WERI-Rb-1 (cell line): ENCODE measurements at regions not wholly inside any gene's neighbourhood (a gene's known extent, or its start where the extent isn't known, plus 50 kb on each side); places are given as distances from the start of the nearest gene placed in this dataset.

Experiments used
- DNase-seq: peaks from one replicate; pipeline ENCODE4 v3.0.0-alpha.2; 2020
- H3K27ac ChIP-seq: fragments of 250-450 bp; sonication (Bioruptor Pico); 2 replicates; pipeline ENCODE4 v1.5.1; 2020; ENCODE audit warnings: mild to moderate bottlenecking, moderate library complexity
- H3K27me3 ChIP-seq: fragments of 250-450 bp; sonication (Bioruptor Pico); 2 replicates; pipeline ENCODE4 v1.5.1; 2021; ENCODE audit warnings: mild to moderate bottlenecking, low read depth, moderate library complexity; ENCODE audit not compliant: insufficient read depth, severe bottlenecking
- H3K36me3 ChIP-seq: fragments of 250-450 bp; sonication (Bioruptor Pico); 2 replicates; pipeline ENCODE4 v1.5.1; 2020; ENCODE audit warnings: mild to moderate bottlenecking, moderate library complexity
- H3K4me3 ChIP-seq: 2 replicates; pipeline ENCODE4 v1.5.1; 2011; ENCODE audit warnings: low read depth, mild to moderate bottlenecking, control low read depth, low read length
- H3K9me3 ChIP-seq: fragments of 250-450 bp; sonication (Bioruptor Pico); 2 replicates; pipeline ENCODE4 v1.5.1; 2021; ENCODE audit warnings: mild to moderate bottlenecking, moderate library complexity; ENCODE audit not compliant: severe bottlenecking
- TF ChIP-seq, protein P1 (sequence below): IDR thresholded peaks from 2 replicates; pipeline ENCODE4 v1.5.1; 2011; ENCODE audit warnings: low read depth, mild to moderate bottlenecking, control low read depth, inconsistent platforms, low read length

DNA sequence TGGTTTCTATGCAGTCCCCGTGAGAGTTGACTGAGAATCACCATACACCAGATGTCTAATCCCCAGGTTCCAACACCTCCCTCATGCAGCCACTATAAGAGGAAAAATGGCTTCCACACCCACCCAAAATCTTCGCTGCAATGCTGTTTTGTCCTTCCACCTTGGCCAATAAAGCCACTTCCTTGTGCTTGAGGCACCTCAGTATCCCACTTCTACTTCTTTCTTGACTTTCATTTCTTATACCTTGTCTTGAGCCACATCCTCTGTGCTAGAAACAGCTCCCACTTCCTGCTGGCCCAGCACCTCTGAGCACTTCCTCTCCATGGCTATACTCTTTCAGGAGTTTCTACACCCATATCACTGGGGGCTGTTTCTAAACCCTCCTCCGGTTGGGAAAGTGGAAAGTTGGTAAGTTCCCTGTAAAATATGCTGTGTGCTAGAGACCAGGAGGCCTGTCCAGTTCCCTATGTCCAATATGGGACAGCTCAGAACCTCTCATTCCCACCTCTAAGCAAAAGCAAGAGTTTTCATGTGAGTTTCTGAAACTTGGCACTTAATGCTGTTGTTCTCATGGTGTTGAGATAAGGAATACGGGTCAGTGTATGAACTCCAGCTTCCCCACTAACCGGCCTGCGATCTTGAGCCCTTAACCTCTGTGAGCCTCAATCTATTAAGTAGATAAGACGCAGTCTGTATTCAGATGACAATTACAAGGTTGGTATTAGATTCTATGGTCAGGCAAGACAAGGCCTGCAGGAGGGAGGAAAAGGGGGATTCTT is 209.1 kb upstream of the ID2 start:
- no peak for DNase-seq
- Histone ChIP-seq H3K36me3 (no peaks in the 10 kb centered on the region), H3K9me3 (no peaks in the 10 kb centered on the region), H3K27ac (no peak overlapping the region), H3K27me3 (no peaks in the 10 kb centered on the region), H3K4me3 (no peak overlapping the region)
- TF ChIP-seq, protein P1, sequence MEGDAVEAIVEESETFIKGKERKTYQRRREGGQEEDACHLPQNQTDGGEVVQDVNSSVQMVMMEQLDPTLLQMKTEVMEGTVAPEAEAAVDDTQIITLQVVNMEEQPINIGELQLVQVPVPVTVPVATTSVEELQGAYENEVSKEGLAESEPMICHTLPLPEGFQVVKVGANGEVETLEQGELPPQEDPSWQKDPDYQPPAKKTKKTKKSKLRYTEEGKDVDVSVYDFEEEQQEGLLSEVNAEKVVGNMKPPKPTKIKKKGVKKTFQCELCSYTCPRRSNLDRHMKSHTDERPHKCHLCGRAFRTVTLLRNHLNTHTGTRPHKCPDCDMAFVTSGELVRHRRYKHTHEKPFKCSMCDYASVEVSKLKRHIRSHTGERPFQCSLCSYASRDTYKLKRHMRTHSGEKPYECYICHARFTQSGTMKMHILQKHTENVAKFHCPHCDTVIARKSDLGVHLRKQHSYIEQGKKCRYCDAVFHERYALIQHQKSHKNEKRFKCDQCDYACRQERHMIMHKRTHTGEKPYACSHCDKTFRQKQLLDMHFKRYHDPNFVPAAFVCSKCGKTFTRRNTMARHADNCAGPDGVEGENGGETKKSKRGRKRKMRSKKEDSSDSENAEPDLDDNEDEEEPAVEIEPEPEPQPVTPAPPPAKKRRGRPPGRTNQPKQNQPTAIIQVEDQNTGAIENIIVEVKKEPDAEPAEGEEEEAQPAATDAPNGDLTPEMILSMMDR: no peak

GRCh38 chr2:8475349-8476031 is 206.4 kb upstream of the ID2 start:
- Histone ChIP-seq H3K36me3 (no peaks in the 10 kb centered on the region), H3K4me3 (no peak overlapping the region), H3K9me3 (no peaks in the 10 kb centered on the region), H3K27me3 (no peaks in the 10 kb centered on the region), H3K27ac (no peak overlapping the region)
- DNase-seq: no peak
- TF ChIP-seq, protein P1: no peak

GRCh38 chr2:8477552-8478470 is 204.0 kb upstream of the ID2 start:
- Histone ChIP-seq H3K27ac (no peak overlapping the region), H3K36me3 (no peaks in the 10 kb centered on the region), H3K27me3 (no peaks in the 10 kb centered on the region), H3K4me3 (no peak overlapping the region), H3K9me3 (no peaks in the 10 kb centered on the region)
- DNase-seq: no peak
- TF ChIP-seq, protein P1: no peak

GRCh38 chr2:8478471-8478793 is 203.4 kb upstream of the ID2 start:
- Histone ChIP-seq H3K27ac (no peak overlapping the region), H3K4me3 (no peak overlapping the region), H3K9me3 (no peaks in the 10 kb centered on the region), H3K27me3 (no peaks in the 10 kb centered on the region), H3K36me3 (no peaks in the 10 kb centered on the region)
- TF ChIP-seq, protein P1: no peak
- no peak for DNase-seq

GRCh38 chr2:8479298-8479697 is 202.6 kb upstream of the ID2 start:
- Histone ChIP-seq H3K27ac (no peak overlapping the region), H3K27me3 (no peaks in the 10 kb centered on the region)

More at GRCh38 chr2:8479298-8479697, 202.6 kb upstream of the ID2 start:
- no peak for DNase-seq
- TF ChIP-seq, protein P1: no peak
- Histone ChIP-seq H3K4me3 (no peak overlapping the region), H3K36me3 (no peaks in the 10 kb centered on the region), H3K9me3 (no peaks in the 10 kb centered on the region)
